Lower leg skin (tissue), 4 donors: ENCODE measurements at regions not wholly inside any gene's neighbourhood (a gene's known extent, or its start where the extent isn't known, plus 50 kb on each side); places are given as distances from the start of the nearest gene placed in this dataset.
"Not testable (repeated sequence)": the region's sequence is repeated elsewhere in the genome, so short reads cannot be mapped to it uniquely, and the experiment has no call there.

Source experiments
- DNase-seq, 2 donors: peaks; one replicate each; pipeline ENCODE4 v3.0.0-alpha.2; 2019; ENCODE audit warnings: low spot score in 2 of 2
- H3K4me3 ChIP-seq: fragments of 200-600 bp; sonication (generic); 2 replicates; pipeline ENCODE4 v1.5.1; 2017; ENCODE audit warnings: mild to moderate bottlenecking, low read depth; ENCODE audit not compliant: poor library complexity, severe bottlenecking
- CTCF ChIP-seq, 3 donors: fragments of 450-650 bp; IDR thresholded peaks; one replicate each; pipeline ENCODE4 v1.5.1; 2016; ENCODE audit warnings: antibody characterized with exemption in 3 of 3, mild to moderate bottlenecking in 3 of 3, moderate library complexity in 2 of 3
- POLR2A ChIP-seq, 2 donors: fragments of 450-650 bp; IDR thresholded peaks; one replicate each; pipeline ENCODE4 v1.6.1; 2016 to 2017; ENCODE audit warnings: antibody characterized with exemption in 2 of 2, mild to moderate bottlenecking in 1 of 2, moderate library complexity in 1 of 2
- WGBS, 2 donors: methylation state at CpG; one replicate each; pipeline ENCODE4 v1.1.5; 2018; 5-methylcytosine and 5-hydroxymethylcytosine counted together
- intact Hi-C: fragments of 100-400 bp; cut with DNase I; formaldehyde crosslinking; loops from one replicate; pipeline ENCODE4 v1.15.0; 2023; ENCODE audit warnings: low total_unique reads

GRCh38 chr4:124118061-124118460 lies 594.5 kb downstream of the ANKRD50 start:
- intact Hi-C loops = no loop called here
- TF ChIP-seq CTCF (IDR thresholded peaks at IDR 0.05) (no peak), POLR2A (IDR thresholded peaks at IDR 0.05) (no peak)
- no peak for DNase-seq
- no peak overlapping the region for H3K4me3 ChIP-seq
- 52 to 54% methylated on average over 2 of the region's 2 CpGs for WGBS, 2 donors

- 70 to 81% methylated on average over 1 of the region's 1 CpG for WGBS, 2 donors
- intact Hi-C loops = no loop called here
- no peak for DNase-seq
- TF ChIP-seq POLR2A (IDR thresholded peaks at IDR 0.05) (no peak), CTCF (IDR thresholded peaks at IDR 0.05) (no peak)
- H3K4me3 ChIP-seq = no peak overlapping the region
These were observed 591.0 kb downstream of the ANKRD50 start for GRCh38 chr4:124121461-124121971.

GRCh38 chr4:124123181-124123580 lies 589.4 kb downstream of the ANKRD50 start:
- H3K4me3 ChIP-seq = no peak overlapping the region
- intact Hi-C loops = no loop called here
- no peak for TF ChIP-seq POLR2A (IDR thresholded peaks at IDR 0.05)
- WGBS, 2 donors = 87 to 90% methylated on average over 4 of the region's 4 CpGs
- no peak for DNase-seq

GRCh38 chr4:124123721-124124120 lies 588.8 kb downstream of the ANKRD50 start:
- no peak overlapping the region for H3K4me3 ChIP-seq
- TF ChIP-seq CTCF (IDR thresholded peaks at IDR 0.05) = no peak
- no peak for TF ChIP-seq POLR2A (IDR thresholded peaks at IDR 0.05)
- WGBS, 2 donors = 82 to 87% methylated on average over 1 of the region's 1 CpG
- DNase-seq = no peak
- intact Hi-C loops = no loop called here

- H3K4me3 ChIP-seq, intact Hi-C loops: not testable (repeated sequence)
- WGBS, 2 donors = 98 to 100% methylated on average over 6 of the region's 6 CpGs
- peak in 1 of 2 donors; percentile 72 for DNase-seq
These were observed 581.2 kb downstream of the ANKRD50 start for GRCh38 chr4:124131324-124131723.

- intact Hi-C loops = no loop called here
- TF ChIP-seq POLR2A (IDR thresholded peaks at IDR 0.05) (no peak), CTCF (IDR thresholded peaks at IDR 0.05) (no peak)
- WGBS, 2 donors = 94 to 95% methylated on average over 2 of the region's 2 CpGs
- no peak overlapping the region for H3K4me3 ChIP-seq
- DNase-seq = no peak
These were observed 580.4 kb downstream of the ANKRD50 start for GRCh38 chr4:124132161-124132560.

GRCh38 chr4:124133753-124134152 lies 578.8 kb downstream of the ANKRD50 start:
- DNase-seq = no peak
- no peak for TF ChIP-seq CTCF (IDR thresholded peaks at IDR 0.05)
- no peak for TF ChIP-seq POLR2A (IDR thresholded peaks at IDR 0.05)
- H3K4me3 ChIP-seq = no peak overlapping the region
- 80 to 93% methylated on average over 1 of the region's 1 CpG for WGBS, 2 donors
- intact Hi-C loops = no loop called here
